ENCODE measurements at regions not wholly inside any gene's neighbourhood (a gene's known extent, or its start where the extent isn't known, plus 50 kb on each side); places are given as distances from the start of the nearest gene placed in this dataset.

- intact Hi-C loops (cut with DNase I): no loop called here
- no peak for DNase-seq
These were observed 119.3 kb upstream of the GJB6 start for GRCh38 chr13:20351281-20352022.

GRCh38 chr13:20350819-20351218 lies 118.7 kb upstream of the GJB6 start:
- intact Hi-C loops (cut with DNase I): no loop called here
- DNase-seq: no peak

GRCh38 chr13:20350382-20350763 lies 118.3 kb upstream of the GJB6 start:
- DNase-seq: no peak
- intact Hi-C loops (cut with DNase I): no loop called here

GRCh38 chr13:20349564-20350381 lies 117.7 kb upstream of the GJB6 start:
- intact Hi-C loops (cut with DNase I): no loop called here
- no peak for DNase-seq

- intact Hi-C loops (cut with DNase I): no loop called here
- DNase-seq: no peak
These were observed 116.7 kb upstream of the GJB6 start for GRCh38 chr13:20348645-20349408.

GRCh38 chr13:20348018-20348417 lies 115.9 kb upstream of the GJB6 start:
- DNase-seq: no peak
- intact Hi-C loops (cut with DNase I): no loop called here

GRCh38 chr13:20344836-20345490 lies 112.8 kb upstream of the GJB6 start:
- DNase-seq: no peak
- intact Hi-C loops (cut with DNase I): no loop called here

GRCh38 chr13:20342311-20342710 lies 110.2 kb upstream of the GJB6 start:
- no peak for DNase-seq
- intact Hi-C loops (cut with DNase I): no loop called here

- intact Hi-C loops (cut with DNase I): no loop called here
- peak in 30 of 42 donors; percentile 23 to 88 (median 54) for DNase-seq
These were observed 108.6 kb upstream of the GJB6 start for GRCh38 chr13:20340759-20341171.

GRCh38 chr13:20340136-20340758 lies 108.1 kb upstream of the GJB6 start:
- intact Hi-C loops (cut with DNase I): no loop called here
- DNase-seq: peak in 16 of 42 donors; percentile 18 to 85 (median 65)

- intact Hi-C loops (cut with DNase I): no loop called here
- DNase-seq: no peak
These were observed 105.9 kb upstream of the GJB6 start for GRCh38 chr13:20337884-20338551.

- no peak for DNase-seq
- intact Hi-C loops (cut with DNase I): no loop called here
These were observed 104.6 kb upstream of the GJB6 start for GRCh38 chr13:20336761-20337160.

- no peak for DNase-seq
- intact Hi-C loops (cut with DNase I): no loop called here
These were observed 102.2 kb upstream of the GJB6 start for GRCh38 chr13:20334309-20334708.

- no peak for DNase-seq
- intact Hi-C loops (cut with DNase I): no loop called here
These were observed 100.4 kb upstream of the GJB6 start for GRCh38 chr13:20332361-20333096.

- no peak for DNase-seq
These were observed 99.8 kb upstream of the GJB6 start for GRCh38 chr13:20331949-20332348.

GRCh38 chr13:20331419-20331818 lies 99.3 kb upstream of the GJB6 start:
- no peak for DNase-seq
- intact Hi-C loops (cut with DNase I): no loop called here

More at GRCh38 chr13:20331949-20332348, 99.8 kb upstream of the GJB6 start:
- intact Hi-C loops (cut with DNase I): no loop called here

- intact Hi-C loops (cut with DNase I): no loop called here
- no peak for DNase-seq
These were observed 94.7 kb upstream of the GJB6 start for GRCh38 chr13:20326809-20327208.

- intact Hi-C loops (cut with DNase I): no loop called here
- no peak for DNase-seq
These were observed 94.2 kb upstream of the GJB6 start for GRCh38 chr13:20326276-20326675.
